ENCODE measurements at regions not wholly inside any gene's neighbourhood (a gene's known extent, or its start where the extent isn't known, plus 50 kb on each side); places are given as distances from the start of the nearest gene placed in this dataset.

DNA sequence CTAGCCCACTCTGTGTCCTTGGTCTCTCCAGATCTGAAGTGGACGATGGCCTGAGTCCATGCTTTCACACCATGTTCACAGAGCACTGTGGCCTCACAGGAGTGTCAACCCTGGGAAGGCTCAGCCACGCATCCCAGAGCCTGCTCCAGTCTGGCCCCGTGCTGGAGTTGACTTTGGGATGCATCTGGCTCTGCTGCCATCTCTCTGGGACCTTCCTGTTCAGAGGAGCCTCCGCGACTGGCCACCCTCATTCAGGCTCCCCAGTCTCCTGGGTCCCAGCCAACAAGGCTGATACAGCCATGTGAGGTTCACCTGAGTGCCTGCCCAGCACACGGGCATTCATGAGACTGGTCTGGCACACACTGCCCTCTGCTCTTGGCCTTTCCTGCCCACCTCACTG, 199.7 kb upstream of the RAB6C start:
- no peak for DNase-seq (ENCODE audit: low read depth in 3 of 3, low spot score in 1 of 3)

DNA sequence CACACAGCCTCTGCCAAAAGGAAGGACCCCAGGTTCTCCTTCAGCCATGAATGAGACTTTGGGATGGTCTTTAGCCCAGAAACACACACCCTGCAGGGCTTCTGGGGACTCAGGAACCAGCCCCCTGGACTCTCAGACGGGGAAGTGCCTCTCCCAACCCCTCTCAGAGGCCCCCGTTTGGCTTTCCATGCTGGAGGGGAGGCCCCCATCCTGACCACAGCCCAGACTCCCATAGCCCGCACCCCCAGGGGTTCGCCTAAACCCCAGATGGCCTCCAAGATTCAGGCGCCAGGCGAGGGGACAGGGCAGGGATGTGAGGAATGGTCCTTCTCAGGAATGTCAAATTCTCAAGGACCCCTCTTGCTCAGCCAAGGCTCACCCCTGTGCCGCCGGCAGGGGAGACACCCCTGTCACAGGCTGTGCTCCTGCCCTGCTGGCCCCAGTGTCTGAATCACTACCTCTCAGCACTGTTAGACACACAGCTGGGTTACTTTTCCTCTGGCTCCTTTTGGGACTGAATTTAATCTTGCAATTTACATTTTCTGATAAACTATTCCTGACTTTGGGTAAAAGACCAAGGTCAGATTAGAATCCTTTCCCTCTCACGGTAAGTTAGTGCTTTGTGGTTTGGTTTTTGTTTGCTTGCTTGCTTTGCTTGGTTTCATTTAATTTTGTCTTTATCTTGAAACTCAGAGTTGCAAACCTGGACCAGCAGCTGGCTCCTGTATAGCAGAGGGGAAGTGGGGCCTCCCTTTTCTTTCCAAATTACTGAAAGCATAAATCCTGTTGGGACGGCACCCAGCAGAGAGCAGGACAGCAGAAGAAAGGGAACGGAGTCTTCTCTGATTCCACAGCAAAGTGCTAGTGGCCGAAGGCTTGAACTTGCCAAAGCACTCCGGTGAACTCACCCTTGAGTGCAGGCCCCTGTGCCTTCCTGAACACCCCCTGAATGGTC, 198.9 kb upstream of the RAB6C start:
- DNase-seq (ENCODE audit: low read depth in 3 of 3, low spot score in 1 of 3) = no peak

DNA sequence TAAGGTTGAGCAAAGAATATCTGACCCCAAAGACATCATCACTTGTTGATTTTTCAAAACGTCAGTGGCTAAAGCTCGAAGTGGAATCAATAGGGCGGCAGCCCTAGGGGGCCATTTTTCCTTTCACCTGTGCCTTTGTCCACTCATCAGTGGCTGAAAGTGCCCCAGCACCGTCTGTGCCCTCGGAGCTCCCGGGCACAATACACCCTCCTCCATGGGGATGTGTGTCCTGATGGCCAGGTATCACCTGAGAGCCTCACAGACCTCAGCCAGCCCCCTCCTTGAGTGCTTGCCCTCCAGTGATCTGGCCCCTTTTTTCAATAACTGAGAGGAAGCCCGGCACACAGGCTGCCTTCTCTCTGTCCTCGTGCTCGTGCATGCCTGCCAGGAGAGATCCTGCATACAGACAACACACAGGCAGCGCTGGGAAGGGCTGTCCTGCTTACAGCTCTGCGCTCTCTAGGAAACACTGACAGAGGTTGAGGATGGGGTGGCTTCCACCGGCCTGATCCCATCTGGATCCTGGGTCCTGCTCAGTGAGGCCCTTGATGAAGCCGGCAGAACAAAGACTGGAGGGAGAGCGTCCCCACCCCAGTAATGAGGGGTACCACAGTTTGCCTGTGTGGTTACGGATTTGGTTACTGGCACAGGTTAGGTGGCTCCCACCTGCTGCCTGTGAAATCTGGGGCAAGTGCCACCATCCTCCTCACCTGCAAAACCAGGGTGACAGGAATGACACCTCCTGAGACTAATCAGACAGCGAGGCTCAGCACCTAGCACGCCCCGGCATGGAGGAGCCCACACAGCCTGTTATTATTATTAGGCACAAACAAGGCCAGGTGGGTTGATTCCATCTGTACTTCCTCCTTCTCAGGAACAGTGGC, 197.5 kb upstream of the RAB6C start:
- DNase-seq (ENCODE audit: low read depth in 3 of 3, low spot score in 1 of 3) = no peak

DNA sequence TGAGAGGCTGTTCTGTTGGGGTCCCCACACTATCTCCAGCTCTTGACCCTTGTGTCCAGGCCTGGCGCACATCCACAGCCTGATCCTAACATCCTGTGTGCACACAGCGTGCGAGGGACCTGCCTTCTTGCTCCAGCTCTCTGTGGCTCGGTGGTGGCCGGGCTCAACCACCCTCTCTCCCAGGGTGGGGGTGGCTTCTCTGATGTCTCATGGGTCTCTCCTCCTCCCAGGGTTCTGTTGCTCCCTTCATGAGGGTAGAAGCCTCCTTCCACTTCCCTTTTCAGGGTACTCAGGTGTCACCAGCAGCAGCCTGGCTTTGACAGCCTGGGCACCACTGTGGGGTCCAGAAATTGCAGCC, 196.9 kb upstream of the RAB6C start:
- no peak for DNase-seq (ENCODE audit: low read depth in 3 of 3, low spot score in 1 of 3)

DNA sequence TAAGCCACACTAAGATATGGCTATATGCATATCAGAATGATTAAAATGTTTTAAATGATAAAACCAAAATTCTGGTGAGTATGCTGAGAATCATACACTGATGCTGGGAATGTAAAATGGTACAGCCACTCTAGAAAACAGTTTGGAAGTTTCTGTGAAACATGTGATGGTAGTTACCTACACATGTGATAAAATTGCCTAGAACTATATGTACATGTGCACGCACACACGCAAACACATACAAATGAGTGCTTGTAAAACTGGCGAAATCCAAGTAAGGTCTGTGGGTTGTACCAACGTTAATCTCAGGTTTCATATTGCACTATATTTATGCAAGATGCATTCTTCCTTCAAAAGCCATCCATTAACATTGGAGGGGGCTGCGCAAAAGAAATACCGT, 195.0 kb upstream of the RAB6C start:
- DNase-seq (ENCODE audit: low read depth in 3 of 3, low spot score in 1 of 3) = no peak

DNA sequence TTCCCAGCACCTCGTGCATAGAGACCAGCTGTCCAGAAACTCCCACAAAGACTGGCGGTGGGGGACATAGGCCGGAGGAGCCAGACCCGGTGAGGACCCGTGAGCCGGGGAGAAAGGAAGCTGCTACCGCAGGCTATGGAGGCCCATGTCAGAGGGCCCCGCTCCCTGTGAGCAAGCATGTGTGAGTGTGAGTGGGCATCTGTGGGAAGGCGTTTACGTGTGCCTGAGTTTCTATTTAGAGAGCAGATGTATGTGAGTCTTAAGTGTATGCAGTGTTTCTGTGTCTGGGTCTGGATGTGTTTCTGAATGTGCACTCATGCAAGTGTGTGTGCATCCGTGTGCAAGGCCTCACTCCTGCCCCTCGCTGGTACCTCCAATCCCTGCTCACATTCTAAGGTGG, 187.8 kb upstream of the RAB6C start:
- no peak for DNase-seq (ENCODE audit: low read depth in 3 of 3, low spot score in 1 of 3)

DNA sequence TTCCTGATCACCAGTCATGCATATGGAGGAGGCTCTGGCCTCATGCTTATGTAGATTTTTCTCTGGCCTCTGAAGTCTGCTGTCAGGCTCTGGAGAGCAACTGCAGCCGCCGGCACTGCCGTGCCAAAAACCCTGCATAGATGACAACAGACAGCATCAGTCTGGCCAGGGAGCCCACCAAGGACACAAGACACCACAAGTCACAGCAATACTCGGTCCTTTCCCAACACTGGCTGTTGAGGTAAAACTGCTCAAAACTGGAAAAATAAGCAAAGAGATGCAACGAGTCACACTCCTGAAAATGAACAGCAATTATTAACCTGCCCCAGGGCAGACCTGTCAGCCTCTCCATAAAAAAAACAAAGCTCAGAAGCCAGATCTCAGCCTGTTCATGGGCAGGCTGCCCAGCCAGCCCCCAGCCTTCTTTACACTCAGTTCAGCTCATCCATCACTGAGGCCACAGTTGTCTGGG, 186.0 kb upstream of the RAB6C start:
- no peak for DNase-seq (ENCODE audit: low read depth in 3 of 3, low spot score in 1 of 3)

DNA sequence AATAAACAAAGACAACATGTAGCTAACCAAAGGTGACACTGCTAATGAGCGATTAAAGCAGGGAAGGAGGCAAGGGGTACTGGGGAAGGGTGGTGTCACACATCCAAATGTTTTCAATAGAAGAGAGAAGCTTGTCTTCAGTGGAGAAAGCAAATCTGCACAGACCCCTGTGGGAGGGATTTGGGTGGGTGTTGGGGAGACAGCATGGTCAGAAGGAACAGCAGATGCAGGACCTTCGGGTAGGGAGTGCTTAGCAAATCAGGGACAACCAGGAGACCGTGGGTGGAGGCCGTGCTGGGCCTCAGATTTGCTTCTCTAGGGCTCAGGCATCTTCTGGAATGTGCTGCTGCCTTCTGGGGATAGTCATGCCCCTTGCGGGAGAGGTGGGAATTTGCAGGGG, 185.3 kb upstream of the RAB6C start:
- DNase-seq (ENCODE audit: low read depth in 3 of 3, low spot score in 1 of 3) = no peak

DNA sequence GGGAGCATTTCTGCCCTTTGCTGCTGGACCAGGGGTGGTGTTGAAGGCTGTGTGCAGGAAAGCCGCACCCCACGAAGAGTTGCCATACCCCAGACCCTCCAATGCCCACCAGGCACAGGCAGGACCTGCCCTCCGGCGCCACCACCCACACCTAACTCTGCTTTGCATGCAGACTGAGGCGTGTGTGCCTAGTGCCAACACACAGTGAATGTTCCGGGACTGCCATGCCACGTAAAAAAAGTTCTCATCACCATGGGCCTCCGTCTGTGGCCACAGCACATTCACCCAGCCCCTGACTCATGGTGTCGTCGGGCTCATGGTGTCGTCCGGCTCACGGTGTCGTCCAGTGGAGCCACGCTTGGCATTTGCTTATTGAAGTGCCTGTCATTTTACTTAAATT, 184.9 kb upstream of the RAB6C start:
- DNase-seq (ENCODE audit: low read depth in 3 of 3, low spot score in 1 of 3) = no peak

DNA sequence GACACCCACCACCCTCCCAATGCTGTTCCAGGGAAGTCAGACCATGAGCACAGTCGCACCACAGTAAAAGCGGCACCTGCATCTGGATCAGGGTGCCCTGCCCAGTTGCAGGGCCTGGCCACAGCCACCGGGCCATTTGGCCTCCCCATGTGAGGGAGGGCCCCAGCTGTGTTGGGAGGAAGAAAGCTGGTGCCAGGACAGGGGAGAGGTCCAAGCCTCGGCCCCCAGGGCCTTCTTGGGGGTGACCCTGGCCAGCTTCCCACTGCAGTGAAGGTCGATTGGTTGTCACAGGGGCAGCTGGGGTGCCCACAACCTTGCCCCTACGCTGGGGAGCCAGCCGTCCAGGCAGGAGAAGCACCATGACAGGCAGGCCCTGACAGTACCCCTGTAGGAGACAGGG, 183.2 kb upstream of the RAB6C start:
- DNase-seq (ENCODE audit: low read depth in 3 of 3, low spot score in 1 of 3) = no peak

DNA sequence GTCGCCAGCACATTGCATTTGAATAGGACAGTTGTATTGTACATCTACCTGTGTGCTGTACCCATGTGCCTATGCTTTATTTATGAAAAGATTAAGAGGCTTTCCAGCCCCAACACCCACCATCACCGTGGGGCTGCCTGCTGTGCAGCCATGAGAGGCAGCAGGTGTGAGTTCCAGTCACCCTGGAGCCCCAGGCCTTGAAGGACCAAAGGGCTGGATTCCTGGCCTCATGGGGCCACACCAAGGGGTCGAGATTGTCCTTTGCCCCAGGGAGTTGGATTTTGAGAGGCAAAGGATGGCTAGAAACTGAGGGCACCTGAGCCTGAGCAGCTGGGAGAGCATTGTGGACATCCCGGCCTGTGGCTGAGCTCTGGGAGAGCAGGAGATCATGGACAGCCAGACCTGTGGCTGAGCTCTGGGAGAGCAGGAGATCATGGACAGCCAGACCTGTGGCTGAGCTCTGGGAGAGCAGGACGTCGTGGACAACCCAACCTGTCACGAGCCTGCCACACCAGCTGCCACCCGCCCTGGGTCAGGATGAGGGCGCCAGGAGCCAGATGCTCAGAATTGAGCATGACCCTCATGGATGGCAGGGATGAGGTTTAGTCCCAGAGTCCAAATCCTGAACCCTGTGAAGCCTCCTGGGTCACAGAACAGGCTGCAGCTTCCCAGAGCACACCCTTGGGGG, 182.5 kb upstream of the RAB6C start:
- DNase-seq (ENCODE audit: low read depth in 3 of 3, low spot score in 1 of 3) = no peak

DNA sequence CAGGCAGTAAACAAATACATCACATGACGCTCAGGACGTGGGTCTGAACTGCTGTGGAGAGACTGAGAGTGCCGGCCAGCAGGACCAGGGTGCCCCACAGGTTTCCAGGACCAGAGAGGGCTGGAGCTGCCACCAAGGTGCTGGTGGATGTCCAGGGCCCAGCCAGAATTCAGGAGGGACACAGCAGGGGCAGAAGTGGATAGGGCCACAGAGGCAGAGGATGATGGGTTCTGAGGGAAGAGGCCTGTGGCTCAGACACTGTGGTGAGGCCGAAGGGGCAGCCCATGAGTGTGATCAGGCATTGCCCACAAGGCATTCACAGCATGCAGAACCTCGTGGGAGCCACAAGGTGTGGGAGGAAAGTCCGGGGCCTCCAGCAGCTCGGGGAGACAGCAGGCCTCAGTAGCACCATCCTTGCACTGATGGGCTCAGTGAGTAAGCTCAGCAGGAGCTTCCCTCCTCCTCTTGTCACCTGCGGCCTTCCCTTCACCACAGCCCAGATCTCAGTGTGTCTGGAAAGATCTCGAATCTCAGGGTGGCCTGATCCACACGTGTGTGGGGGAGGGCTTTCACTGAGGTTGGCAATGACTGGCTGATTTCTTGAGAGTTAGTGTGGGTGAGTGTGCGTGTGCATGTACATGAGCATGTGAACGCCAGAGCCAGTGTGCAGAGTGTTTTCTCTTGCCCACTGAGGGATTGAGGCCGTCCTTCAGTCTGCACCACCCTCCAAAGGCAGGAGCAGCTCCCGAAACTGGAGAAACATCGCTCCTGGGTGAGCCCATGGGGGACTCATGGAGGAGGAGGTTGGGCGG, 181.8 kb upstream of the RAB6C start:
- no peak for DNase-seq (ENCODE audit: low read depth in 3 of 3, low spot score in 1 of 3)

DNA sequence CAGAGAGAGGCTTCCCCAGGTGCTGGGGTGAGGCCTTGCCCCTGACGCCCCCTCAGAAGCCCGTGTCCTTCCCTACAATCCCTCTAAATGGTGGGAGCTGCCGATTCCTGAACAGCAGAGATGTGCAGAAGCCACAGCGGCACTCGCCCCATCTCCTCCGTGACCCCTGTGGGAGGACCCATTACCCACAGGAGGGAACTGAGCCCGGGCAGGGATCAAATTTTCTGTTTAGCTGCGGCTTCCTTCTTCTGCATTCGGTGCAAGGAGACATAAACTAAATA, 181.2 kb upstream of the RAB6C start:
- no peak for DNase-seq (ENCODE audit: low read depth in 3 of 3, low spot score in 1 of 3)

DNA sequence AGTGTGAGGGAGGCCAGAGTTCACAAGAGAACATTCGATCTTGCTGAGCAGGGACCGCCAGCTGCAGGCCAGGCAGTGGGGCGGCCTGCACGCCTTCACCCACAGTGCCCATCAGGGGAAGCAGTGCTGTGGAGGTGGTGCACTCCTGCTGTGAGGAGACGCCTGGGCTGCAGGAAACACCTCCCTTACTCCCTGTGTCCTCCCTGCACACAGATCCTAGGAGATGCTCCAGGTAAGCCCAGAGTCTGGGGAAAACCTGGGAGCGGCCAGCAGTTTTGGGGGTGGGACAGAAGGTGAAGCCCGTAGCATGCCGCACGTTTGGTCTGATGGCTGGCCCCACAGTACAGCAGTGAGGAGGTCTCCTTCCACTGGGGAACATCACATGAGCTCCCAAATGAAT, 180.8 kb upstream of the RAB6C start:
- no peak for DNase-seq (ENCODE audit: low read depth in 3 of 3, low spot score in 1 of 3)

DNA sequence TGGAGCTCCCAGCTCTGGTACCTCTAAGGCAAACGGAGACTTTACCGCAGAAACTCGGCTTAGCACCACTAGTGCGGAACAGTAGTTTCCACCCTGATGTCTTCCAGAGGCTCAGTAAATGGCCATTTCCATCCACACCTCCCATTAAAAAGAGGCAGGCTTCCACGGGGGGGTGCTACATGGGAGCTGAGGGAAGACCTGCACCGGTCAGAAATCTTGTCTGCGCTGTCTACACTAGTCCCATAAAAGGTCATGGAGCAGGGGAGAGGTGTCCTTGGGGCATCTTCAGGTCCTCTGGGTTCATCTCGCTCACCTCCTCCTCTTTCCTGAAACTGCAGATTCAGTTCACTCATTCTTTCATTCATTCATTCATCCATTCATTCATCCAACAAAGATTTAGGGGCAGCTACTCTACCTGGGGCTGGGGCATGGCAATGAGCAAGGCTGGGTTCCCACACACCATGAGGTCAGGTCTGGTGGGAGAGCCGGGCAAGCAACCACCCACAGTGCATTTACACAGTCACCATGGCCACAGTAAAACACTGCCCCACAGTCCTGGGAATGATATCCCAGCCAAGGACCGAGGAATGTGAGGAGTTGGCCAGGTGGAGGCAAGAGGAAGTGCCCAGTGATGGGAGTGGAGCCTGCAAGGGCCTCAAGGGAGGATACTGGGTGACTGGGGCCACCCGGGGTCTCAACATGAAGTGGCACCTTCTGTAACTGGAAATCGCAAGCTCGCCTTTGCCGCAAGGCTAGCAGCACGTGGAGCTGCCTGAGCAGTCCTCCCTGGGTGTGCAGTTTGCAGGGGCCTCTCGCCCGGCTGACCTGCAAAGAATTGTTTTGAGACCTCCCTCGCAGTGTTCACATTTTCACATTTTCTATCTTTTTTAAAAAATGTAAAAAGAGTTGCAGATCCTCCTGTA, 180.2 kb upstream of the RAB6C start:
- DNase-seq (ENCODE audit: low read depth in 3 of 3, low spot score in 1 of 3) = no peak

DNA sequence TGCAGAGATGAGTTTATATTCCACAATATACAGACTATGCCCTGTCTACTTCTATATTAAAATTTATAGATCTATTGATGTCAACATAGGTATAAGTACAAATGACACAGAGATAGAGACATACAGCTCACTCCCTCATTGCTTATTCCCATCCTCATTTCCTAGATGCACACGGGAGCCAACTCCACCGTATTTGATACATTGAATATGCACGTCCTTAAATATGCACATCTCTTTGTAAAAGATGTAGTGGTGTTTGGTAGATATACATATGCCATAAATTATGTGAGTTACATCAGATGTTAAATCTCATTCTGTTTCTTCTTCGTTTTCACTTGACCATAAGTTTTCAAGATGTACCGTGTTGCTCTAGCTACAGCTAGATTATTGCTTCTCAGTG, 179.2 kb upstream of the RAB6C start:
- no peak for DNase-seq (ENCODE audit: low read depth in 3 of 3, low spot score in 1 of 3)

DNA sequence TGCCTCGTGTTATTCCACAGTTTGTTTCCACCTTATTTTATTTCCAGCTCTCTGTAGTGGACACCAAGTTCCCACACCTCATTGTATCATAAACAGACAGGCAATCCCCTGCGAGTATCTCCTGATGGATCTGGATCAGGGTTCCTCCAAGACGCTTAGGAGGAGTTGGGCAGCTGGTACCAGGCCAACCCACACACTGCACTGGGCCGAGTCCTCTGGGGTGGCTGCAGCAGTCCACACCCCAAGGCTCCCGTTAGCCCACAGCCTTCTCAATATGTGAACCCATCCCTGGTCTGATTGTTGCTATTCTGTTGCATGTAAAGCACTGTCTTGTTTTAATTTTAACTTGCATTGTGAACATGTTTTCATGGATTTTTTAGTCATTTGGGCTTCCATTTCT, 178.8 kb upstream of the RAB6C start:
- DNase-seq (ENCODE audit: low read depth in 3 of 3, low spot score in 1 of 3) = no peak

DNA sequence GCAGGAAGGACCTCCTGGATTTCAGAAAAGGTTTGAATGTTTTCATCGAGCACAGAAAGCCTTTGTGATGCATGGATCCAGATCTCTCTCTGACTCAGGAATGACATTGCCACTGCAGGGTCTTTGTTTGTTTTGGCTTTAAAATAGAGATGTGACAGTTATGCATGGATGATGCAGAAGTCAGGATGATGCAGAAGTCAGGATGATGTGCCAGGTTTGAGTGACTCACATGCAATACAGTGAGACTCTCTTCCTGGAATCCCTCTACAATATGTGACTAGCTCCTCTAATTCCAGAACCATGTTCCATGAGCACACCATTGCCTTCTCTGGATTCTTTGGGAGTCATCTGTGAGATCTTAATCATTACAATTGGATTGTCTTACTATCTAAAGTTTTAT, 177.9 kb upstream of the RAB6C start:
- no peak for DNase-seq (ENCODE audit: low read depth in 3 of 3, low spot score in 1 of 3)

DNA sequence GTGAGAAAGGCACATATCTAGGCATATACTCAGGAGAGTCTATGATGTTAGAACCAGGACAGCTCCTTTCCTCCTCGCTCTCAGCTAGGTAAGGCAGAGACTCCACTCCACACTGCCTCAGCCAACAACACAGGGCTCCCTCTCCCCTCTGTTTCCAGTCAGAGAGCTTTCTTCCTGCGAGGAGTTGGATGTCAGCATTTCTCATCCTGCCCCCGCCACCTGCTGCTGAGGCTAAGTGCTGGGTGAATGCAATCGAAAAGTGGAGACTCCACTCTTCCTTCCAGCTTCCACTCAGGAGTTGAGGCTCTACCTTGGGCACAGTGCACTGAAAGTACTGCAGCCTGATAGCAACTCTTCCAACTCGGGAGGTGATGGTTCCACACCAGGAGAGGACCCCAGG, 177.2 kb upstream of the RAB6C start:
- DNase-seq (ENCODE audit: low read depth in 3 of 3, low spot score in 1 of 3) = no peak

DNA sequence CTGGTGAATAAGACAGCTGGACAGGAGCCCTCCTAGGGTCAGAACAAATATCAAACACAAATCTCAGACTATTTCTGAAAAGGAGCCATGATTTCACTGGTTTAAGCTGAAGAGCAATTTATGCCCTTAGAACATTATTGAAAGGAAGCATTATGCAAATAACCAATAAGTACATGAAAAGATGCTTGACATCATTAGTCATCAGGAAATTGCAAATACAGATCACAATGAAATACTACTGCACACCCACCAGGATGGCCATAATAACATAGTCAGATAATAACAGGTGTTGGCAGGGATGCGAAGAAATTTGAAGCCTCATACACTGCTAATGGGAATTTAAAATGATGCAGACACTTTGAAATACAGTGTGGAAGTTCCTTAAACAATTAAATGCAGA, 176.4 kb upstream of the RAB6C start:
- no peak for DNase-seq (ENCODE audit: low read depth in 3 of 3, low spot score in 1 of 3)

All from stimulated activated CD4-positive, alpha-beta T cell treated with anti-CD3 and anti-CD28 coated beads, TNF-alpha, amount 100 ng/mL, for 1 hour (primary cell).